MCF 10A (cell line): ENCODE measurements at regions not wholly inside any gene's neighbourhood (a gene's known extent, or its start where the extent isn't known, plus 50 kb on each side); places are given as distances from the start of the nearest gene placed in this dataset.

Source experiments
- BruUV-seq: library from RNA; stranded (reverse); fragments of 400-500 nt; replicated peaks from 2 replicates; lab custom pipeline; 2021; lab: Mats Ljungman, UMichigan
- CTCF ChIA-PET: fragments of 300-600 bp; sonication (Branson Sonifier 250); formaldehyde crosslinking; extraction: SDS; loops from one replicate; lab custom pipeline; 2021; ENCODE audit warnings: antibody characterized with exemption, inconsistent platforms; lab: Yijun Ruan, JAX
- POLR2A ChIA-PET: fragments of 300-600, 350-650 bp; sonication (Branson Sonifier 250); formaldehyde crosslinking; extraction: SDS; loops from one replicate; lab custom pipeline; 2020; ENCODE audit warnings: antibody characterized with exemption, inconsistent platforms; lab: Yijun Ruan, JAX
- DNase-seq: peaks from one replicate; pipeline ENCODE4 v3.0.0-alpha.2; 2018; ENCODE audit not compliant: unreplicated experiment
- H3K27ac Mint-ChIP-seq: one replicate; pipeline ENCODE4 v1.8.0; 2022; ENCODE audit warnings: mild to moderate bottlenecking, low read depth, mixed read lengths; ENCODE audit not compliant: unreplicated experiment
- H3K27me3 Mint-ChIP-seq: one replicate; pipeline ENCODE4 v1.8.0; 2022; ENCODE audit warnings: mixed read lengths; ENCODE audit not compliant: insufficient read depth, unreplicated experiment
- H3K36me3 Mint-ChIP-seq: one replicate; pipeline ENCODE4 v1.8.0; 2022; ENCODE audit warnings: mild to moderate bottlenecking, moderate library complexity, mixed read lengths; ENCODE audit not compliant: insufficient read depth, unreplicated experiment
- H3K4me1 Mint-ChIP-seq: one replicate; pipeline ENCODE4 v1.8.0; 2022; ENCODE audit warnings: mixed read lengths; ENCODE audit not compliant: insufficient read depth, unreplicated experiment
- H3K4me3 Mint-ChIP-seq: one replicate; pipeline ENCODE4 v1.8.0; 2022; ENCODE audit warnings: mild to moderate bottlenecking, moderate library complexity, mixed read lengths; ENCODE audit not compliant: unreplicated experiment
- H3K9me3 Mint-ChIP-seq: one replicate; pipeline ENCODE4 v1.8.0; 2022; ENCODE audit warnings: mixed read lengths; ENCODE audit not compliant: unreplicated experiment
- intact Hi-C: fragments of 100-400 bp; cut with micrococcal nuclease; formaldehyde crosslinking; loops from 2 replicates; pipeline ENCODE4 v1.14.1; 2022
- TF ChIP-seq, protein P1 (sequence below): fragments of 200-600 bp; IDR thresholded peaks from one replicate; pipeline ENCODE4 v1.8.0; 2022; ENCODE audit warnings: antibody characterized with exemption, mild to moderate bottlenecking; ENCODE audit not compliant: unreplicated experiment

DNA sequence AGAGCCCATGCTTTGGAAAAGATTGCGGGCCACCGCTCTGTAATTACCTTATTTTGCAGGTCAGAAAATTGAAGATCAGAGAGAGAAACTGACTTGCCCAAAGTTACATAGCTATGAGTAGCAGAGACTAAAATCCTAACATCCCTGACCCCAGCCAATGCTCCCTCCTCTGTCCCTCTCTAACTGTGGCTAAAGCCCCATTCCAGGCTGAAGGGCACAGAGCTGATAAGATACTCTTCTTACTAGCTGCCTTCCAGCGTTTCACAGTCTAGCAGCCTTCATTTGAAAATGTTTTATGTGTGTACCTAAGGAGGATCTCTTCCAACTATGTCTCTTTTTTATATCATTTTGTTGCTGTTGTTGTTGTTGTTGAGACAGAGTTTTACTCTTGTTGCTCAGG is 81.4 kb upstream of the LRATD1 start:
- H3K9me3 Mint-ChIP-seq, result no peaks in the 10 kb centered on the region
- no peaks in the 10 kb centered on the region for H3K4me1 Mint-ChIP-seq
- POLR2A ChIA-PET, result no interaction called here
- no peak overlapping the region for H3K4me3 Mint-ChIP-seq
- no peaks in the 10 kb centered on the region for H3K36me3 Mint-ChIP-seq
- TF ChIP-seq, protein P1, sequence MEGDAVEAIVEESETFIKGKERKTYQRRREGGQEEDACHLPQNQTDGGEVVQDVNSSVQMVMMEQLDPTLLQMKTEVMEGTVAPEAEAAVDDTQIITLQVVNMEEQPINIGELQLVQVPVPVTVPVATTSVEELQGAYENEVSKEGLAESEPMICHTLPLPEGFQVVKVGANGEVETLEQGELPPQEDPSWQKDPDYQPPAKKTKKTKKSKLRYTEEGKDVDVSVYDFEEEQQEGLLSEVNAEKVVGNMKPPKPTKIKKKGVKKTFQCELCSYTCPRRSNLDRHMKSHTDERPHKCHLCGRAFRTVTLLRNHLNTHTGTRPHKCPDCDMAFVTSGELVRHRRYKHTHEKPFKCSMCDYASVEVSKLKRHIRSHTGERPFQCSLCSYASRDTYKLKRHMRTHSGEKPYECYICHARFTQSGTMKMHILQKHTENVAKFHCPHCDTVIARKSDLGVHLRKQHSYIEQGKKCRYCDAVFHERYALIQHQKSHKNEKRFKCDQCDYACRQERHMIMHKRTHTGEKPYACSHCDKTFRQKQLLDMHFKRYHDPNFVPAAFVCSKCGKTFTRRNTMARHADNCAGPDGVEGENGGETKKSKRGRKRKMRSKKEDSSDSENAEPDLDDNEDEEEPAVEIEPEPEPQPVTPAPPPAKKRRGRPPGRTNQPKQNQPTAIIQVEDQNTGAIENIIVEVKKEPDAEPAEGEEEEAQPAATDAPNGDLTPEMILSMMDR, result no peak
- no peaks in the 10 kb centered on the region for H3K27me3 Mint-ChIP-seq
- no peak for DNase-seq
- intact Hi-C loops, result no loop called here
- no peak overlapping the region for H3K27ac Mint-ChIP-seq
- no TSS peak for BruUV-seq
- CTCF ChIA-PET, result interaction anchor here (0.6 to 1.1 kb wide), 2 partner anchors 29 to 102 kb away, joined by 3 to 6 read pairs; no protein-coding TSS in a partner anchor

DNA sequence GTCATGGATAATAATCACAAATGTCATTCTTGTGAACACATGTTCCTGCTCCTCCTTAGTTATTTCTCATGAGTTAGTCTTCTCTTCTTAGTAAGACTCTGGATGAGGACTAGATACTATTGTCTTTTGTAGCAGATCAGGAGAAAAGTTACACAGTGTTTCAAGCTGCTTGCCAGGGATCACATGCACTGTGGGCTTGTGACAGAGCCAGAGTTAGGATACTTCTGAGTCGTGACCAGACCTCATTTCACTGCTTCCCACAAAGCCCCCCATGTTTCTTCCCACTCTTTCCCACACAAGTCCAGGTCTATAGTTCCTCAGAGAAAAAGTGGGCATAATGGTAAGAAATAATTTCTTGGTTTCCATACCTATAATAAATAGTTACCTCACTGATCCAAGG is 80.2 kb upstream of the LRATD1 start:
- Mint-ChIP-seq H3K27ac (no peak overlapping the region), H3K4me3 (no peak overlapping the region), H3K4me1 (no peaks in the 10 kb centered on the region), H3K9me3 (no peaks in the 10 kb centered on the region), H3K27me3 (no peaks in the 10 kb centered on the region), H3K36me3 (no peaks in the 10 kb centered on the region)
- no TSS peak for BruUV-seq
- TF ChIP-seq, protein P1, result no peak
- DNase-seq, result no peak
- intact Hi-C loops, result no loop called here
- ChIA-PET CTCF (no interaction called here), POLR2A (interaction anchor here (0.7 kb wide), 1 partner anchor 252 kb away, joined by 3 read pairs; no protein-coding TSS in a partner anchor)

DNA sequence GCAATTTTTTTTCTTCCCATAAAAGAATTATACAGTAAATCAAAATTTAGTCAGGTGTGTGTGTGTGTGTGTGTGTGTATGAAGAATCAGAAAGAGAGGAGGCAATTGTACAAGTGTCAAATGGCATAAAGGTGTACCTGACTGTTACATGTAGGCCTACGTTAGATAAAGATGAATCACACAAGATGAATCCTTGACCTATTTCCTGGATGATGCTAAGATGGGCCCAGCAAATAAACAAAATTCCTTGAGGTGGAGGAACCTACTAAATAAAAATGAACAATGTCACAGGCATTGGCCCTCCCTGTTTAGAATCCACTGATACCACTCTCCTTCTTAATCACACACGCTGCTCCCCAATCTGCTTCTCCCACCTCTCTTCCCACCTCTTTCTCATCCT is 79.7 kb upstream of the LRATD1 start:
- CTCF ChIA-PET, result interaction anchor here (0.6 kb wide), 1 partner anchor 76 kb away, joined by 3 read pairs; no protein-coding TSS in a partner anchor
- POLR2A ChIA-PET, result interaction anchor here (0.7 kb wide), 2 partner anchors 8 to 253 kb away, joined by 3 read pairs; no protein-coding TSS in a partner anchor

DNA sequence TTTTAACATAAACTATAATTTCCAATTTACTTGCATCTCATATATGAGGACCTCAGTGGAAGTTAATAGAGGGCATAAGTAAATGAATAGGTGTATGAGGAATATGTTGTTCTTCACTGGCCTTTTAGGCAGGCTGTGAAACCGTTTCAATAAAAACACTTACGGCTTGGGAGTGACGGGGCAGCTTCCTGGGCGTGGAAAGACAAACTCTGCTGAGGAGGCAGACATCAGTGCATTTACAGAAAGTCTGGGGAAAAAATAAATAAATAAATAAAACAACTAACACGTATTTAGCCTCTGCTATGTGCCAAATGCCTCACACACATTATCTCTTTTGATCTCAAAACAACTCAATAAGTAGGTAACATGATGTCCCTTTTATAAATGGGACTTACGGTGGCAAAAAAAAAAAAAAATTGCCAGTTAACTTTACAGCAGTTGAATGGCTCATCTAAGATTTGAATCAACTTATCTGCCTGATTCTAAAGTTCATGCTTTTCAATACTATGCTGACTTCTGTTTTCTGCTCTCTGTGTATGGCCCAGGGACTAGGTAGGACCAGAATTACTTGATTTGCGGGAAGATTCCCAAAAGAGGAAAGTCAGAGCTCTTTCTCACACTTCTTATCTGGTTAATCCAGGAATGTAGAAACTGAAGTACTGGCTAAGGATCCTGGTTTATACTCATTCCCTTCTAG is 77.5 kb upstream of the LRATD1 start:
- CTCF ChIA-PET, result interaction anchor here (0.6 to 1.1 kb wide), 3 partner anchors 32 to 1021 kb away, joined by 3 to 4 read pairs (median 3); no protein-coding TSS in a partner anchor
- intact Hi-C loops, result no loop called here
- POLR2A ChIA-PET, result interaction anchor here (0.6 kb wide), 1 partner anchor 1737 kb away, joined by 3 read pairs; no protein-coding TSS in a partner anchor
- no peaks in the 10 kb centered on the region for H3K36me3 Mint-ChIP-seq
- no peak for DNase-seq
- H3K9me3 Mint-ChIP-seq, result no peaks in the 10 kb centered on the region
- TF ChIP-seq, protein P1, result no peak
- no TSS peak for BruUV-seq
- no peaks in the 10 kb centered on the region for H3K27me3 Mint-ChIP-seq
- peaks cover 6% of the 10 kb centered on the region for H3K4me1 Mint-ChIP-seq
- no peak overlapping the region for H3K4me3 Mint-ChIP-seq
- H3K27ac Mint-ChIP-seq, result no peak overlapping the region

More for the DNA sequence above, 79.7 kb upstream of the LRATD1 start:
- TF ChIP-seq, protein P1, result no peak
- Mint-ChIP-seq H3K27me3 (no peaks in the 10 kb centered on the region), H3K27ac (no peak overlapping the region), H3K9me3 (no peaks in the 10 kb centered on the region), H3K4me1 (peaks cover under 1% of the 10 kb centered on the region), H3K36me3 (no peaks in the 10 kb centered on the region), H3K4me3 (no peak overlapping the region)
- BruUV-seq, result no TSS peak
- intact Hi-C loops, result no loop called here
- DNase-seq, result no peak
